ENCODE measurements at regions not wholly inside any gene's neighbourhood (a gene's known extent, or its start where the extent isn't known, plus 50 kb on each side); places are given as distances from the start of the nearest gene placed in this dataset.
"Not testable (repeated sequence)": the region's sequence is repeated elsewhere in the genome, so short reads cannot be mapped to it uniquely, and the experiment has no call there.

GRCh38 chr5:33162057-33162456, 278.7 kb upstream of the TARS1 start:
- no peak for DNase-seq

DNA sequence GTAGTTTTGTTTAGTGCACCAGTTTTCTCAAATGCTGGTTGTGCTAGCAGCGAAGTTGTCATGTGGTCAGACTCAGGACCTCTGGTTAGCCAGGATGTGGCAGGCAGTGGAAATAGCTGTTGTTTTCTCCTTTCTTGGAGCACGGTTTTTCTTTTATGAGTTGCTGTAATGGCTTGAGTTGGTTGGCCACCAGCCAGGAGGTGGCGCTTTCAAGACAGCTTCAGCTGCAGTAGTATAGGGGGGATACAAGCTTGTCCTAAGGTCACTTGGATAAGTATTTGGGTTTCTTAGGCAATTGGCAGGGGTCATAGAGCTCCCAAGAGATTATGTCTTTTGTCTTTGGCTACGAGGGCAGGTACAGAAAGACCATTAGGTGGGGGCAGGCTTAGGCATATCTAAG, 274.2 kb upstream of the TARS1 start:
- no peak for DNase-seq

DNA sequence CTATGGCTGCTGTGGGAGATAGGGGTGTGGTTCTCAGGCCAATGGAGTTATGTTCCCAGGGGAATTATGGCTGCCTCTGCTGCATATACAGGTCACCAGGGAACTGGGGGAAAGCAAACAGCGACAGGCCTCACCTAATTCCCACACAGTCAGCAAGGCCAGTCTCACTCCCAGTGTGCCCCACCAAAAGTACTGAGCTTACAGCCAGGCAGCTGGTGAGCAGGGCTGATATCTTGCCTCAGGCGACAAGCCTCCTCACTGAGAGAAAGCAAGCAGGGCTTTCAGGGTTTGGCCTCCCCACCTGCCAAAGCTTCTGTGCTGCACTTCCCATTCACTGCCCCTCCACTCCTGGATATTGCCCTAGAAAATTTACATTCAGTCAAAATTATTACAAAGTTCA, 273.8 kb upstream of the TARS1 start:
- DNase-seq: no peak

DNA sequence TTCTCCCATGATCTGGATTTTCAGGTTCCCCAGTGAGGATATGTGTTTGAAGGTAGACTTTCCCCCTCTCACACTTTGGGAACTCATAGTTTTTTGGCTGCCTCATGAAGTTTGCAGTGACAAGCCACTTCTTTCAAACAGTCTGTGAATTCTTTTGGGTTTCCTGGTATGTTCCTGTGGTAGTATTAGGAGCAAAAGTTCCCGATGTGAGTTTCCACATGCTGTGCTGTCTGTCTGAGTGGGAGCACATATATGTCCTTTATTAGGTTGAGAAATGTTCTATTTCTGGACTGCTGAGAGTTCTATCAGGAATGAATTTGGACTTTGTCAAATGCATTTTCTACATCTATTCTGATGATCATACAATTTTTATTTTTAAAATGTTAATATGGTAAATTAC, 273.2 kb upstream of the TARS1 start:
- no peak for DNase-seq

- no peak for DNase-seq
Observed at GRCh38 chr5:33170411-33170810, 270.4 kb upstream of the TARS1 start.

DNA sequence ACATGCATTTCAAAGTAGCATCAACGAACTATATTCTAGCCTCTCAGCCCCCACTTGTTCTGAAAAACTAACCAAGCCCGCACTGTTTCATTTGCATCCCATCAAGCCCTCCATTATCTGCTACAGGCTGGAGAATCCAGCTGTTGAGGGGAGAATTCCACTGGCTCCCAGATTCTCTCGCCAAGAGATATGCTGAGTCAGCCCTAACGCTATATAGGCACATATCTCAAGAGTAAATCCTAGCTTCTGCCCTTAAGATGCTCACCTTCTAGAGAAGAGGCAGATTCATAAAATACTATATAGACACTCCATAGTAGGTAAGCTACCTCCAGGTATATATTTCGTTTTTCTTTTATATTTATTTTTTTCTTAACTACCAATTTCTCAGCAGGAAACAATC, 266.4 kb upstream of the TARS1 start:
- DNase-seq: no peak

- no peak for DNase-seq
Observed at GRCh38 chr5:33179301-33179700, 261.5 kb upstream of the TARS1 start.

- no peak for DNase-seq
Observed at GRCh38 chr5:33180900-33181299, 259.9 kb upstream of the TARS1 start.

- DNase-seq: no peak
Observed at GRCh38 chr5:33182986-33183385, 257.8 kb upstream of the TARS1 start.

DNA sequence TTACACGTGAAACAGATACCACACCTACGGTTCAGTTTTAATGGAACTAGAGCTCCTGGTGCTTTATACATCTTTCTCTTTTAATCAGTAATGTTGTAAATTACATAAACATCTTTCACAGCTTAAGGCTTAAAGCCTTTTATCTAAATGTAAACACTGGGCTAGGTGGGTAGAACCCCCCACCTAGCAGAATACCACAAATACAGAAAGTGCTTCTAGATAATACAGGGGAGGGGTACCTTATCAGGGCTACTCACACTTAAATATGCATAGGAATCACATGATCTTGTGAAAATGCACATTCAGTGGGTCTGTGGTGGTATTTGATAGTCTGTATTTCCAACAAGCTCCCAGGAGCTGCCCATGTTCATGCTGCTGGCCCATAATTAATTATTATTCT, 256.4 kb upstream of the TARS1 start:
- no peak for DNase-seq

GRCh38 chr5:33188089-33188488, 252.7 kb upstream of the TARS1 start:
- DNase-seq: no peak

DNA sequence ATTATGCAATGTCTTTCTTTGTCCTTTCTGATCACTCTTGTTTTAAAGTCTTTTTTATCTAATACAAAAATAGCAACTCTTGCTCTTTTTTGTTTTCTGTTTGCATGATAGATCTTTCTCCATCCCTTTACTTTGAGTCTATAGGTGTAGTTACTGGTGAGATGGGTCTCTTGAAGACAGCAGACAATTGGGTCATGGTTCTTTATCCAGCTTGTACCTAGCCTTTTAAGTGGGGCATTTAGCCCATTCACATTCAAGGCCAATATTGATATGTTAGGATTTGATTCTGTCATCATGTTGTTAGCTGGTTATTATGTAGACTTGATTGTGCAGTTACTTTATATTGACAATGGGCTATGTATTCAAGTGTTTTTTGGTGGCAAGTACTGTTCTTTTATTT, 245.9 kb upstream of the TARS1 start:
- DNase-seq: no peak

GRCh38 chr5:33195431-33196165, 245.2 kb upstream of the TARS1 start:
- DNase-seq: no peak

- no peak for DNase-seq
Observed at GRCh38 chr5:33198836-33199235, 241.9 kb upstream of the TARS1 start.

GRCh38 chr5:33203931-33204330, 236.8 kb upstream of the TARS1 start:
- DNase-seq: no peak

DNA sequence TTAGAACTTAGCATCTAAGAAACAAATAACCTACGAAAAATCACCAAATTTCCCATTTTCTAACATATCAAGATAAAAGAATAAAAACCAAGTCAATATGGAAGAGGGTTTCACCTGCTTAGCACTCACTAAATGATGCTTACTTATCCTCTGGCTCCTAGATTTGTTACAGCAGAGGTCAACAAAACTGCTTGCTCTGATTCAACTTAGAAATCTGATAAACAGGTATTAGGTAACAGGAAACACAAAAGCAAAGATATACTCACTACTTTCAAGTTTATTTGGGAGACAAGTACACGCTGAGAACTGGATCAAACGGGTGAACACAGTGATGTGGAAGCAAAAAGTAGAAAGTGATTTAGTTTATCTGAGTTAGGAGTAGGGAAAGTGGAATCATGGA, 235.7 kb upstream of the TARS1 start:
- DNase-seq: no peak

- DNase-seq: no peak
Observed at GRCh38 chr5:33205727-33206410, 234.9 kb upstream of the TARS1 start.

DNA sequence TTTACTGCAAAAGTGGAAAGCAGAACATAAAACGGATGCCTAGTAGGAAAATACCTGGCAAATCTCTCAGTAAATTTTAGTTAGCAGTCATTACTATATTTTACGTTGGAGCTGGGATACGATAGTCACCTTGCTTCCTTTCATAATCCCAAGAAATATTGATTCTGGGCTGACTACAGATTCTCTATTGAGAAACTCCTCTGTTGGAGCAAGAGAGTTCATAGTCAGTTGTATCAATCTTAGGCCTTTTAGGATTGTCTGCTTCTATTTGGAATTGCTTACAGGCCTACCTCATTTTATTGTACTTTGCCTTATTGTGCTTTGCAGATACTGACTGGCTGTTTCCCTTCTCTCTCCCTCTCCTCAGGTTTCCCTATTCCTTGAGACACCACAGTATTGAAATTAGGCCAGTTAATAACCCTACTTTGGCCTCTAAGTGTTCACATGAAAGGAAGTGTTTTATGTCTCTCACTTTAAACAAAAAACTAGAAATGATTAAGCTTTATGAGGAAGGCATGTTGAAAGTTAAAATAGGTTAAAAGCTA, 233.7 kb upstream of the TARS1 start:
- no peak for DNase-seq

- no peak for DNase-seq
Observed at GRCh38 chr5:33209252-33209651, 231.5 kb upstream of the TARS1 start.

DNA sequence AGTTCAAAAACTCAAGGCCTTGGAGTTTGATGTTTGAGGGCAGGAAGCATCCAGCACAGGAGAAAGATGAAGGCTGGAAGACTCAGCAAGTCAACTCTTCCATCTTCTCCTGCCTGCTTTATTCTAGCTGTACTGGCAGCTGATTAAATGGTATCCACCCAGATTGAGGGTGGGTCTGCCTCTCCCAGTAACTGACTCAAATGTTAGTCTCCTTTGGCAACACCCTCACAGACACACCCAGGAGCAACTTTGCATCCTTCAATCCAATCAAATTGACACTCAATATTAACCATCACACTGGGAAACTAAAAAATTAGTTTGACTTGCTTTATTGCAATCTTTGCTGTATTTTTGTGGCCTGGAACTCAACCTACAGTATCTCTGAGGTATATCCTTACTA, 230.5 kb upstream of the TARS1 start:
- DNase-seq: not testable (repeated sequence)

- no peak for DNase-seq
Observed at GRCh38 chr5:33210978-33211377, 229.8 kb upstream of the TARS1 start.

DNA sequence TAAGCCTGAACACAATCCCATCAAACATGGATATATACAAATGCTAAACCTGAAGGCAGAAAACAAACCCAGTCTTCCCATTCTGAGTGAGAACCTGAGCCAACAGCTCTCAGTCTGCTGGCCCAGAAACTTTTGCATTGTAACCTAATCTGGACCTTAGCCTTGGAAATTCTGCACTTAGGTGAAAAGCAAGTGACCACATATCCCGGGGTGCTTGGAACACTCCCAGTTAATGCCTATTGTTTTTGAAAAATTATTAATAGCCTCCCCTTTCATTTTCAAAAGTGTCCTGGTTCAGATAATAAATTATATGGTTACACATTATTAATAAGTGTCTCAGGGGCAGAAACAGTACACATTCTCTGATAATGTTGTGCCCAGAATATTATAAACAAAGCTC, 228.3 kb upstream of the TARS1 start:
- DNase-seq: no peak

- no peak for DNase-seq
Observed at GRCh38 chr5:33212900-33213299, 227.9 kb upstream of the TARS1 start.

- DNase-seq: no peak
Observed at GRCh38 chr5:33223563-33224284, 217.0 kb upstream of the TARS1 start.
